H1 (cell line): ENCODE measurements at regions not wholly inside any gene's neighbourhood (a gene's known extent, or its start where the extent isn't known, plus 50 kb on each side); places are given as distances from the start of the nearest gene placed in this dataset.

Experiments used
- CTCF ChIA-PET: fragments of 300-600 bp; sonication (Branson Sonifier 250); formaldehyde crosslinking; loops from one replicate; lab custom pipeline; 2021; ENCODE audit not compliant: partially characterized antibody; lab: Charles Lee
- POLR2A ChIA-PET: fragments of 300-600 bp; sonication (Branson Sonifier 250); formaldehyde crosslinking; loops from one replicate; lab custom pipeline; 2021; ENCODE audit warnings: inconsistent platforms; ENCODE audit not compliant: partially characterized antibody; lab: Charles Lee
- DNase-seq, 2 experiments: peaks; one replicate each; pipeline versions ENCODE4 v3.0.0 to v3.0.0-alpha.2; 2010 to 2022; ENCODE audit warnings: low spot score in 2 of 2, low read depth in 1 of 2, mixed read lengths in 1 of 2
- FAIRE-seq: peaks from 2 replicates; lab custom pipeline; 2011; peaks lifted over from hg19 to GRCh38; lab: Jason Lieb, UNC
- H2AFZ ChIP-seq: 2 replicates; pipeline ENCODE4 v1.8.1; 2012; ENCODE audit warnings: low read length, inconsistent platforms
- H2AK5ac ChIP-seq: 2 replicates; pipeline ENCODE4 v1.6.1; 2013; ENCODE audit warnings: low read depth, low read length
- H2BK120ac ChIP-seq: replicated peaks from 2 replicates; pipeline ENCODE3; 2013; ENCODE audit warnings: low read depth, low read length, inconsistent platforms
- H2BK12ac ChIP-seq: 2 replicates; pipeline ENCODE4 v1.6.1; 2013; ENCODE audit warnings: low read depth, low read length
- H2BK15ac ChIP-seq: 2 replicates; pipeline ENCODE4 v1.6.1; 2013; ENCODE audit warnings: low read length
- H2BK20ac ChIP-seq: 2 replicates; pipeline ENCODE4 v1.6.1; 2013; ENCODE audit warnings: low read length
- H2BK5ac ChIP-seq: 2 replicates; pipeline ENCODE4 v1.6.1; 2013; ENCODE audit warnings: low read depth, low read length
- H3K14ac ChIP-seq: 2 replicates; pipeline ENCODE4 v1.6.1; 2013; ENCODE audit warnings: inconsistent platforms; ENCODE audit not compliant: insufficient read length
- H3K18ac ChIP-seq: 2 replicates; pipeline ENCODE4 v1.6.1; 2013; ENCODE audit warnings: low read length; ENCODE audit errors: extremely low read depth
- H3K23ac ChIP-seq: 2 replicates; pipeline ENCODE4 v1.6.1; 2013; ENCODE audit warnings: inconsistent platforms; ENCODE audit not compliant: insufficient read length
- H3K23me2 ChIP-seq: 2 replicates; pipeline ENCODE4 v1.6.1; 2013; ENCODE audit warnings: low read depth, low read length
- H3K27ac ChIP-seq: 2 replicates; pipeline ENCODE4 v1.6.1; 2011; ENCODE audit warnings: low read depth, low read length, inconsistent platforms
- H3K27me3 ChIP-seq, 4 experiments: replicated peaks in 1 of 4; 1 replicate in 1 of 4; 2 replicates in 3 of 4; pipeline versions ENCODE4 v1.6.1 to v1.8.1; 2011 to 2013; ENCODE audit warnings: low read length in 3 of 4, mild to moderate bottlenecking in 3 of 4, inconsistent platforms in 2 of 4, mixed read lengths in 2 of 4, moderate library complexity in 1 of 4; ENCODE audit not compliant: control insufficient read depth in 3 of 4, insufficient read depth in 3 of 4; ENCODE audit errors: extremely low read depth in 1 of 4
- H3K36me3 ChIP-seq, 4 experiments: 2 replicates each; pipeline versions ENCODE4 v1.6.1 to v1.8.1; 2011 to 2013; ENCODE audit warnings: mild to moderate bottlenecking in 4 of 4, low read length in 3 of 4, moderate library complexity in 2 of 4, control low read depth in 1 of 4, inconsistent platforms in 1 of 4; ENCODE audit not compliant: insufficient read depth in 4 of 4, control insufficient read depth in 2 of 4
- H3K4ac ChIP-seq: replicated peaks from 2 replicates; pipeline ENCODE3; 2013; ENCODE audit warnings: low read length, low read depth, mixed read lengths, inconsistent platforms; ENCODE audit not compliant: insufficient read length
- H3K4me1 ChIP-seq, 4 experiments: replicated peaks in 1 of 4; 1 replicate in 1 of 4; 2 replicates in 3 of 4; pipeline versions ENCODE4 v1.6.1 to v1.8.1; 2011 to 2013; ENCODE audit warnings: low read length in 3 of 4, inconsistent platforms in 2 of 4, mixed read lengths in 1 of 4; ENCODE audit not compliant: insufficient read depth in 4 of 4, control insufficient read depth in 3 of 4
- H3K4me2 ChIP-seq, 2 experiments: 2 replicates each; pipeline versions ENCODE4 v1.6.1 to v1.8.1; 2011 to 2013; ENCODE audit warnings: low read depth in 2 of 2, low read length in 2 of 2, control low read depth in 1 of 2, inconsistent platforms in 1 of 2, mild to moderate bottlenecking in 1 of 2; ENCODE audit not compliant: insufficient read depth in 1 of 2
- H3K4me3 ChIP-seq, 4 experiments: fragments of 200-600, 300-600 bp in 1 of 4; sonication (generic), shearing (Covaris generic), sonication (Bioruptor Twin) in 1 of 4; 2 replicates each; pipeline versions ENCODE4 v1.5.1 to v1.8.1; 2011 to 2016; ENCODE audit warnings: low read length in 4 of 4, low read depth in 3 of 4, control low read depth in 2 of 4, inconsistent platforms in 2 of 4, mild to moderate bottlenecking in 2 of 4, mixed read lengths in 1 of 4, moderate library complexity in 1 of 4; ENCODE audit not compliant: insufficient read depth in 2 of 4; ENCODE audit errors: extremely low read depth in 1 of 4
- H3K56ac ChIP-seq: replicated peaks from 2 replicates; pipeline ENCODE3; 2013; ENCODE audit warnings: low read depth, mild to moderate bottlenecking, mixed read lengths, low read length, inconsistent platforms; ENCODE audit not compliant: insufficient read length
- H3K79me1 ChIP-seq: 2 replicates; pipeline ENCODE4 v1.6.1; 2013; ENCODE audit warnings: low read depth, low read length, control low read depth
- H3K79me2 ChIP-seq, 2 experiments: 2 replicates each; pipeline versions ENCODE4 v1.6.1 to v1.8.1; 2012 to 2013; ENCODE audit warnings: low read length in 2 of 2, mild to moderate bottlenecking in 2 of 2, inconsistent platforms in 1 of 2; ENCODE audit not compliant: insufficient read depth in 2 of 2, control insufficient read depth in 1 of 2
- H3K9ac ChIP-seq, 4 experiments: replicated peaks in 1 of 4; 1 replicate in 1 of 4; 2 replicates in 3 of 4; pipeline versions ENCODE4 v1.6.1 to v1.8.1; 2011 to 2013; ENCODE audit warnings: low read depth in 3 of 4, low read length in 3 of 4, control low read depth in 2 of 4, mild to moderate bottlenecking in 2 of 4, moderate library complexity in 2 of 4, inconsistent platforms in 1 of 4; ENCODE audit errors: extremely low read depth in 1 of 4
- H3K9me3 ChIP-seq, 2 experiments: 2 replicates each; pipeline versions ENCODE4 v1.6.1 to v1.8.1; 2012 to 2013; ENCODE audit warnings: mild to moderate bottlenecking in 2 of 2, moderate library complexity in 2 of 2, control low read depth in 1 of 2, inconsistent platforms in 1 of 2, low read depth in 1 of 2, low read length in 1 of 2, mixed read lengths in 1 of 2; ENCODE audit not compliant: insufficient read depth in 2 of 2
- H4K20me1 ChIP-seq, 2 experiments: replicated peaks in 1 of 2; 2 replicates each; pipeline versions ENCODE3 to v1.8.1; 2011 to 2013; ENCODE audit warnings: inconsistent platforms in 2 of 2, low read length in 2 of 2, mild to moderate bottlenecking in 1 of 2; ENCODE audit not compliant: insufficient read depth in 2 of 2, control insufficient read depth in 1 of 2
- H4K5ac ChIP-seq: 2 replicates; pipeline ENCODE4 v1.6.1; 2013; ENCODE audit warnings: low read length, low read depth, mixed read lengths, inconsistent platforms; ENCODE audit not compliant: insufficient read length
- H4K8ac ChIP-seq: 2 replicates; pipeline ENCODE4 v1.8.0; 2013; ENCODE audit warnings: mild to moderate bottlenecking, moderate library complexity, low read length, inconsistent platforms; ENCODE audit not compliant: insufficient read depth; ENCODE audit errors: extremely low read depth
- H4K91ac ChIP-seq: replicated peaks from 2 replicates; pipeline ENCODE3; 2013; ENCODE audit warnings: low read length, mixed read lengths, inconsistent platforms; ENCODE audit not compliant: insufficient read length
- ATF3 ChIP-seq: IDR thresholded peaks from 2 replicates; pipeline ENCODE4 v1.6.1; 2011; ENCODE audit warnings: low read depth, mild to moderate bottlenecking, low read length; ENCODE audit not compliant: insufficient read depth
- CBX8 ChIP-seq: fragments of 300-800, 300-1000 bp; sonication (generic); IDR thresholded peaks from 2 replicates; pipeline ENCODE4 v1.7.1; 2016; ENCODE audit warnings: low read depth, low read length, borderline replicate concordance
- CTBP2 ChIP-seq: IDR thresholded peaks from 2 replicates; pipeline ENCODE4 v1.7.0; 2011; ENCODE audit warnings: borderline replicate concordance, mild to moderate bottlenecking, moderate library complexity, mixed read lengths, low read length; ENCODE audit not compliant: insufficient read depth, insufficient read length
- GABPA ChIP-seq: IDR thresholded peaks from 2 replicates; pipeline ENCODE4 v1.6.1; 2011; ENCODE audit warnings: mild to moderate bottlenecking, low read length, moderate library complexity, borderline replicate concordance; ENCODE audit not compliant: insufficient read depth
- GTF2F1 ChIP-seq: IDR thresholded peaks from 2 replicates; pipeline ENCODE4 v1.6.1; 2012; ENCODE audit warnings: low read depth, low read length, improper control_type of control experiment, borderline replicate concordance
- RAD21 ChIP-seq, 2 experiments: IDR thresholded peaks in 1 of 2; conservative IDR thresholded peaks in 1 of 2; 2 replicates each; pipeline ENCODE4 v1.6.1; 2011; ENCODE audit warnings: low read depth in 2 of 2, low read length in 2 of 2, improper control_type of control experiment in 1 of 2, inconsistent platforms in 1 of 2, mild to moderate bottlenecking in 1 of 2, moderate library complexity in 1 of 2
- RNF2 ChIP-seq: fragments of 200-900, 300-1000 bp; sonication (generic); IDR thresholded peaks from 2 replicates; pipeline ENCODE4 v1.7.1; 2016; ENCODE audit warnings: borderline replicate concordance, low read depth, mild to moderate bottlenecking, antibody characterized with exemption, low read length; ENCODE audit not compliant: poor library complexity, severe bottlenecking; ENCODE audit errors: missing control alignments
- SIRT6 ChIP-seq: IDR thresholded peaks from one replicate; pipeline ENCODE4 v1.7.1; 2012; ENCODE audit warnings: low read length, inconsistent platforms
- SP2 ChIP-seq: IDR thresholded peaks from 2 replicates; pipeline ENCODE4 v1.6.1; 2012; ENCODE audit warnings: mild to moderate bottlenecking, low read length, inconsistent platforms
- WGBS, 2 experiments: shearing (Covaris generic) in 1 of 2; methylation state at CpG; one replicate each; pipeline versions ENCODE4 v1.1.6 to v1.1.7; 2013 to 2015; ENCODE audit warnings: low lambda C conversion rate in 2 of 2, mixed read lengths in 2 of 2, inconsistent platforms in 1 of 2, low coverage in 1 of 2, missing lambda C conversion rate in 1 of 2; ENCODE audit not compliant: insufficient replicate concordance in 2 of 2, insufficient coverage in 1 of 2, insufficient read length in 1 of 2; ENCODE audit errors: extremely low coverage in 1 of 2, missing lambda C conversion rate in 1 of 2; 5-methylcytosine and 5-hydroxymethylcytosine counted together
- TF ChIP-seq, protein P1 (sequence below): IDR thresholded peaks from 2 replicates; pipeline ENCODE4 v1.6.1; 2012; ENCODE audit warnings: inconsistent platforms
- TF ChIP-seq, protein P2 (sequence below): IDR thresholded peaks from 2 replicates; pipeline ENCODE4 v1.6.1; 2012; ENCODE audit warnings: inconsistent platforms

GRCh38 chr9:108612513-108612912 lies 243.3 kb downstream of the ACTL7B start:
- Histone ChIP-seq H3K4ac (no peak overlapping the region), H3K4me2 (no peak overlapping the region), H3K23me2 (no peaks in the 10 kb centered on the region), H2BK12ac (no peak overlapping the region), H3K9ac (no peak overlapping the region), H2BK20ac (no peak overlapping the region), H3K56ac (no peak overlapping the region), H3K27me3 (no peaks in the 10 kb centered on the region), H3K27ac (no peak overlapping the region), H3K23ac (no peak overlapping the region), H4K5ac (no peak overlapping the region), H4K8ac (no peak overlapping the region), H3K9me3 (no peaks in the 10 kb centered on the region; a peak in 1 of 4 replicates), H2BK120ac (no peak overlapping the region), H2AFZ (no peak overlapping the region), H3K18ac (no peak overlapping the region), H2BK5ac (no peak overlapping the region), H4K20me1 (no peaks in the 10 kb centered on the region), H3K14ac (no peak overlapping the region), H2AK5ac (no peak overlapping the region), H3K79me2 (no peaks in the 10 kb centered on the region), H3K79me1 (no peaks in the 10 kb centered on the region), H3K4me1 (no peaks in the 10 kb centered on the region), H3K36me3 (no peaks in the 10 kb centered on the region), H4K91ac (no peak overlapping the region), H3K4me3 (no peak overlapping the region), H2BK15ac (no peak overlapping the region)
- ChIA-PET POLR2A (no interaction called here), CTCF (no interaction called here)
- DNase-seq (no peak), FAIRE-seq (no peak)
- 96% methylated on average over 2 of the region's 2 CpGs; no CpG with 5 or more reads in 1 of the 2 experiments for WGBS, 2 experiments
- TF ChIP-seq GTF2F1 (no peak), CBX8 (no peak), SP2 (no peak), RAD21 (IDR thresholded peaks at IDR 0.05 in 1 of 2, conservative IDR thresholded peaks at IDR 0.05 in 1 of 2; ENCODE audit: low read depth in 2 of 2, low read length in 2 of 2) (no peak), RNF2 (no peak), CTBP2 (no peak), GABPA (no peak), SIRT6 (no peak), ATF3 (no peak)
- TF ChIP-seq, protein P1, sequence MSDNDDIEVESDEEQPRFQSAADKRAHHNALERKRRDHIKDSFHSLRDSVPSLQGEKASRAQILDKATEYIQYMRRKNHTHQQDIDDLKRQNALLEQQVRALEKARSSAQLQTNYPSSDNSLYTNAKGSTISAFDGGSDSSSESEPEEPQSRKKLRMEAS: no peak
- TF ChIP-seq, protein P2, sequence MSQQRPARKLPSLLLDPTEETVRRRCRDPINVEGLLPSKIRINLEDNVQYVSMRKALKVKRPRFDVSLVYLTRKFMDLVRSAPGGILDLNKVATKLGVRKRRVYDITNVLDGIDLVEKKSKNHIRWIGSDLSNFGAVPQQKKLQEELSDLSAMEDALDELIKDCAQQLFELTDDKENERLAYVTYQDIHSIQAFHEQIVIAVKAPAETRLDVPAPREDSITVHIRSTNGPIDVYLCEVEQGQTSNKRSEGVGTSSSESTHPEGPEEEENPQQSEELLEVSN: no peak
